ENCODE measurements at regions not wholly inside any gene's neighbourhood (a gene's known extent, or its start where the extent isn't known, plus 50 kb on each side); places are given as distances from the start of the nearest gene placed in this dataset.

DNA sequence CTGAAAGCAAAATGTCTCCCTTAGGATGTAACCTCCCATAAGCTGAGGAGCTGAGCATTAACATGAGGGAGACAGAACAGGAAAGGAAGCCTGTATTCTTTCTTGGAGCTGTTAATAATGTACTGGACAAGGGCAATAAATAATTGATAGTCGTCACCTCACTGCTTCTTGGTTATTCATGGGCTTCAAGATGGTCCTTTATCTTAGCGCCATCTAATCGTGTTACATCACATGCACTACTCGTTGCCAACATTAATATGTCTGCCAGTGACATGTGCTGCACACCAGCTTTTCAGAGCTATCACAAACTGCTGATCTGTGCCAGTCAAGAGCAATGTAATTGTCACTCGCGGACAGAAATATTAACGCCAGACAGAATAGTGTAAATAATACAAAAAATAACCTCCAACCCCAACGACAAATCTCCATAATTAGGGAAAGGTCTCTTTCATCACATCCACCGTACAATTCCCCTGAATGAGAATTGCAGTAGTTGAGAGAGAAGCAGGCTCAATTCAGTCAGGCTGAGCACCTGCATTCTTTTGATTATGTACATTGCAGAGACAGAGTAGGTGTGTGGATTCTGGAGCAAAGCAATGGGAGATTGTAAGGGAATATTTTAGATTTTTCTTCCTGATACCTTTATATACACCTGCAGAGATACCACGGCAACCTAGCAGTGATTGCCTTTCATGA is 267.1 kb downstream of the SPATA31D1 start:
- H3K4me1 ChIP-seq, result no peaks in the 10 kb centered on the region

GRCh38 chr9:82260691-82261090 is 272.1 kb downstream of the SPATA31D1 start:
- TF ChIP-seq EZH2 (IDR thresholded peaks at IDR 0.05), result no peak
- H3K27me3 Mint-ChIP-seq (ENCODE audit: insufficient read depth, low read depth), result peaks cover 5% of the 10 kb centered on the region
- H3K4me1 Mint-ChIP-seq, result no peaks in the 10 kb centered on the region
- Histone ChIP-seq H2AFZ (replicated peaks) (peak overlapping the region; percentile 32), H3F3A (ENCODE audit: low read depth) (no peaks in the 10 kb centered on the region), H3K79me2 (ENCODE audit: low read depth) (no peaks in the 10 kb centered on the region), H3K4me1 (no peaks in the 10 kb centered on the region), H3K27me3 (no peaks in the 10 kb centered on the region), H3K9me3 (ENCODE audit: low read depth) (no peaks in the 10 kb centered on the region), H4K20me1 (ENCODE audit: low read depth) (no peaks in the 10 kb centered on the region), H3K9ac (no peak overlapping the region), H3K36me3 (no peaks in the 10 kb centered on the region), H3K4me2 (no peak overlapping the region), H3K4me3 (no peak overlapping the region), H3K27ac (no peak overlapping the region)
- no peaks in the 10 kb centered on the region for H3K36me3 Mint-ChIP-seq
- no peak overlapping the region for H3K27ac Mint-ChIP-seq
- no peak overlapping the region for H3K4me3 Mint-ChIP-seq
- DNase-seq (ENCODE audit: low spot score), result no peak
- H3K9me3 Mint-ChIP-seq, result no peaks in the 10 kb centered on the region

More for the DNA sequence above, 267.1 kb downstream of the SPATA31D1 start:
- no peaks in the 10 kb centered on the region for H3K9me3 ChIP-seq (ENCODE audit: low read depth)
- H3F3A ChIP-seq (ENCODE audit: low read depth), result no peaks in the 10 kb centered on the region
- H2AFZ ChIP-seq (replicated peaks), result no peak overlapping the region
- no peak for DNase-seq (ENCODE audit: low spot score)
- no peaks in the 10 kb centered on the region for H4K20me1 ChIP-seq (ENCODE audit: low read depth)
- no peaks in the 10 kb centered on the region for H3K36me3 ChIP-seq
- H3K79me2 ChIP-seq (ENCODE audit: low read depth), result no peaks in the 10 kb centered on the region
- H3K4me3 ChIP-seq, result no peak overlapping the region
- no peaks in the 10 kb centered on the region for H3K4me1 Mint-ChIP-seq
- no peak overlapping the region for H3K4me2 ChIP-seq
- no peak overlapping the region for H3K27ac ChIP-seq
- H3K27me3 Mint-ChIP-seq (ENCODE audit: insufficient read depth, low read depth), result peaks cover 3% of the 10 kb centered on the region
- no peak overlapping the region for H3K4me3 Mint-ChIP-seq
- H3K36me3 Mint-ChIP-seq, result no peaks in the 10 kb centered on the region
- H3K9me3 Mint-ChIP-seq, result no peaks in the 10 kb centered on the region
- no peak overlapping the region for H3K27ac Mint-ChIP-seq
- H3K27me3 ChIP-seq, result no peaks in the 10 kb centered on the region
- no peak overlapping the region for H3K9ac ChIP-seq
- TF ChIP-seq CTCF (IDR thresholded peaks at IDR 0.05) (no peak), EZH2 (IDR thresholded peaks at IDR 0.05) (no peak), EZH2phosphoT487 (IDR thresholded peaks at IDR 0.05) (no peak)

DNA sequence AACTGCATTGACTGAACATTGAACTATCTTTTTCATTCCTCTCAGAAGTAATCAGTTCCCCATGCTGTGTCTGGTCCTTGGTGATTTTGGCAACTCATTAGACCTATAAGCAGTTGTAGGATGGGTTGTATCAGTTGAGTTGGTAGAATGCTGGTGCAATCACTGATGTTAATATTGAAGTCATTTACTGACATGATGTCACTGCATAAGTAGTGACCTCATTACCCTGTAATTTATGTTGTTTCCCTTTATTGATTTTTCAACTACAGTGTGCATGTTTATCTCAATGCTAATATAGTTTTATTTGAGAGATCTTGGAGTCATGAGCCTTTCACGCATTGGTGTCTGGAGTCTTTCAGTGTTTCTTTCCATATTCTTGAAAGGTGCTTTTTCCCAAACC is 275.0 kb downstream of the SPATA31D1 start:
- no peak for TF ChIP-seq CTCF (IDR thresholded peaks at IDR 0.05)
- no peak for TF ChIP-seq EZH2phosphoT487 (IDR thresholded peaks at IDR 0.05)
- TF ChIP-seq EZH2 (IDR thresholded peaks at IDR 0.05), result no peak
- no peaks in the 10 kb centered on the region for H4K20me1 ChIP-seq (ENCODE audit: low read depth)
- DNase-seq (ENCODE audit: low spot score), result no peak
- H3K9me3 ChIP-seq (ENCODE audit: low read depth), result no peaks in the 10 kb centered on the region
- H3F3A ChIP-seq (ENCODE audit: low read depth), result no peaks in the 10 kb centered on the region
- no peaks in the 10 kb centered on the region for H3K36me3 ChIP-seq
- H3K4me3 ChIP-seq, result no peak overlapping the region
- no peaks in the 10 kb centered on the region for H3K79me2 ChIP-seq (ENCODE audit: low read depth)
- H3K9me3 Mint-ChIP-seq, result no peaks in the 10 kb centered on the region
- no peaks in the 10 kb centered on the region for H3K4me1 ChIP-seq
- H2AFZ ChIP-seq (replicated peaks), result no peak overlapping the region
- no peak overlapping the region for H3K27ac Mint-ChIP-seq
- H3K4me3 Mint-ChIP-seq, result no peak overlapping the region
- H3K36me3 Mint-ChIP-seq, result no peaks in the 10 kb centered on the region
- no peaks in the 10 kb centered on the region for H3K4me1 Mint-ChIP-seq
- no peak overlapping the region for H3K4me2 ChIP-seq
- H3K9ac ChIP-seq, result no peak overlapping the region
- H3K27ac ChIP-seq, result no peak overlapping the region
- H3K27me3 ChIP-seq, result no peaks in the 10 kb centered on the region
- H3K27me3 Mint-ChIP-seq (ENCODE audit: insufficient read depth, low read depth), result peaks cover 2% of the 10 kb centered on the region

DNA sequence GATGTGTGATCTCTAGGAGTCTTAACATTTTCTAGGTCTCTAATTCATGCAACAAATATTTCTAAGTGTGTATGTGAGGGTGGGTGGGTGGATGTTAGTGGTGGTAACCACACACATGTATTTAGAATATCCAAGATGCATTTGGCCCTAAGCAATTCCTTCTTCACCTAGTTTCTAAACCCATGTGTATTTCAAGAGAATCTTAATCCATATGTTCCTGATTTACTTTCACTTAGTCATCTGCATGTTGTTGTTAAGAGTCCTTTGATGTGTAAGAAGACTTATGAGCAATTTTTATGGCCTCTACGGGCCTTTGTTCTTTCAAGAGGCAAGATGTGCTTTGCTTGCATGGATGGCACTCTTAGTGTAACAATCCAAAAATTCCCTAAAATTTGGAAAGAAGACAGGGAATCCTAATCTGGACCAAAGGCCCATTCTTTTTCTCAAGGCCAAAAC is 282.6 kb downstream of the SPATA31D1 start:
- Mint-ChIP-seq H3K36me3 (no peaks in the 10 kb centered on the region), H3K4me1 (no peaks in the 10 kb centered on the region), H3K27ac (no peak overlapping the region), H3K27me3 (ENCODE audit: insufficient read depth, low read depth) (peaks cover 2% of the 10 kb centered on the region), H3K9me3 (no peaks in the 10 kb centered on the region), H3K4me3 (no peak overlapping the region)
- Histone ChIP-seq H3K79me2 (ENCODE audit: low read depth) (no peaks in the 10 kb centered on the region), H3K4me3 (no peak overlapping the region), H3K4me1 (no peaks in the 10 kb centered on the region), H4K20me1 (ENCODE audit: low read depth) (no peaks in the 10 kb centered on the region), H3K27me3 (no peaks in the 10 kb centered on the region), H3K36me3 (no peaks in the 10 kb centered on the region), H3K4me2 (no peak overlapping the region), H2AFZ (replicated peaks) (no peak overlapping the region), H3K27ac (no peak overlapping the region), H3K9ac (no peak overlapping the region), H3K9me3 (ENCODE audit: low read depth) (no peaks in the 10 kb centered on the region), H3F3A (ENCODE audit: low read depth) (no peaks in the 10 kb centered on the region)
- DNase-seq (ENCODE audit: low spot score), result no peak
- no peak for TF ChIP-seq EZH2phosphoT487 (IDR thresholded peaks at IDR 0.05)
- no peak for TF ChIP-seq CTCF (IDR thresholded peaks at IDR 0.05)
